ENCODE measurements at regions not wholly inside any gene's neighbourhood (a gene's known extent, or its start where the extent isn't known, plus 50 kb on each side); places are given as distances from the start of the nearest gene placed in this dataset.

- no peak for TF ChIP-seq ZNF274 (IDR thresholded peaks at IDR 0.05; ENCODE audit: low read depth, low read length)
- H3K4me3 ChIP-seq (ENCODE audit: low read length): no peak overlapping the region
Observed at GRCh38 chr2:121818546-121818945, 63.1 kb downstream of the TSN start.

- no peak overlapping the region for H3K4me3 ChIP-seq (ENCODE audit: low read length)
- TF ChIP-seq ZNF274 (IDR thresholded peaks at IDR 0.05; ENCODE audit: low read depth, low read length): no peak
Observed at GRCh38 chr2:121819846-121820245, 64.4 kb downstream of the TSN start.

- no peak for TF ChIP-seq ZNF274 (IDR thresholded peaks at IDR 0.05; ENCODE audit: low read depth, low read length)
- no peak overlapping the region for H3K4me3 ChIP-seq (ENCODE audit: low read length)
Observed at GRCh38 chr2:121821476-121822158, 66.2 kb downstream of the TSN start.

- H3K4me3 ChIP-seq (ENCODE audit: low read length): no peak overlapping the region
- no peak for TF ChIP-seq ZNF274 (IDR thresholded peaks at IDR 0.05; ENCODE audit: low read depth, low read length)
Observed at GRCh38 chr2:121824264-121824663, 68.8 kb downstream of the TSN start.

- no peak overlapping the region for H3K4me3 ChIP-seq (ENCODE audit: low read length)
- TF ChIP-seq ZNF274 (IDR thresholded peaks at IDR 0.05; ENCODE audit: low read depth, low read length): no peak
Observed at GRCh38 chr2:121825003-121825950, 69.8 kb downstream of the TSN start.

- TF ChIP-seq ZNF274 (IDR thresholded peaks at IDR 0.05; ENCODE audit: low read depth, low read length): no peak
- H3K4me3 ChIP-seq (ENCODE audit: low read length): no peak overlapping the region
Observed at GRCh38 chr2:121826036-121826435, 70.6 kb downstream of the TSN start.

- H3K4me3 ChIP-seq (ENCODE audit: low read length): no peak overlapping the region
- TF ChIP-seq ZNF274 (IDR thresholded peaks at IDR 0.05; ENCODE audit: low read depth, low read length): no peak
Observed at GRCh38 chr2:121828281-121828731, 72.9 kb downstream of the TSN start.

GRCh38 chr2:121830809-121831208, 75.4 kb downstream of the TSN start:
- no peak for TF ChIP-seq ZNF274 (IDR thresholded peaks at IDR 0.05; ENCODE audit: low read depth, low read length)
- H3K4me3 ChIP-seq (ENCODE audit: low read length): no peak overlapping the region

- TF ChIP-seq ZNF274 (IDR thresholded peaks at IDR 0.05; ENCODE audit: low read depth, low read length): no peak
- no peak overlapping the region for H3K4me3 ChIP-seq (ENCODE audit: low read length)
Observed at GRCh38 chr2:121831841-121832240, 76.4 kb downstream of the TSN start.

- no peak overlapping the region for H3K4me3 ChIP-seq (ENCODE audit: low read length)
- no peak for TF ChIP-seq ZNF274 (IDR thresholded peaks at IDR 0.05; ENCODE audit: low read depth, low read length)
Observed at GRCh38 chr2:121832412-121833357, 77.2 kb downstream of the TSN start.

GRCh38 chr2:121833358-121833723, 77.9 kb downstream of the TSN start:
- no peak for TF ChIP-seq ZNF274 (IDR thresholded peaks at IDR 0.05; ENCODE audit: low read depth, low read length)
- no peak overlapping the region for H3K4me3 ChIP-seq (ENCODE audit: low read length)

GRCh38 chr2:121836611-121837010, 81.2 kb downstream of the TSN start:
- no peak overlapping the region for H3K4me3 ChIP-seq (ENCODE audit: low read length)
- TF ChIP-seq ZNF274 (IDR thresholded peaks at IDR 0.05; ENCODE audit: low read depth, low read length): no peak

- no peak overlapping the region for H3K4me3 ChIP-seq (ENCODE audit: low read length)
- TF ChIP-seq ZNF274 (IDR thresholded peaks at IDR 0.05; ENCODE audit: low read depth, low read length): no peak
Observed at GRCh38 chr2:121837591-121837990, 82.1 kb downstream of the TSN start.

- no peak overlapping the region for H3K4me3 ChIP-seq (ENCODE audit: low read length)
- no peak for TF ChIP-seq ZNF274 (IDR thresholded peaks at IDR 0.05; ENCODE audit: low read depth, low read length)
Observed at GRCh38 chr2:121838551-121838950, 83.1 kb downstream of the TSN start.
